CD4-positive, alpha-beta T cell treated with Interleukin-21 for 1 hour (primary cell): ENCODE measurements at regions not wholly inside any gene's neighbourhood (a gene's known extent, or its start where the extent isn't known, plus 50 kb on each side); places are given as distances from the start of the nearest gene placed in this dataset.
"Not testable (repeated sequence)": the region's sequence is repeated elsewhere in the genome, so short reads cannot be mapped to it uniquely, and the experiment has no call there.

Experiments used
- DNase-seq: peaks from one replicate; pipeline ENCODE4 v3.0.0-alpha.2; 2020

GRCh38 chr2:82139979-82140611, 1835.5 kb upstream of the LRRTM1 start:
- DNase-seq: no peak

GRCh38 chr2:82137441-82137840, 1832.9 kb upstream of the LRRTM1 start:
- no peak for DNase-seq

- DNase-seq: no peak
These were observed 1823.5 kb upstream of the LRRTM1 start for GRCh38 chr2:82128051-82128450.

GRCh38 chr2:82124629-82125028, 1820.1 kb upstream of the LRRTM1 start:
- DNase-seq: no peak

- no peak for DNase-seq
These were observed 1816.1 kb upstream of the LRRTM1 start for GRCh38 chr2:82120654-82121053.

GRCh38 chr2:82120115-82120514, 1815.6 kb upstream of the LRRTM1 start:
- DNase-seq: no peak

GRCh38 chr2:82109418-82109817, 1804.9 kb upstream of the LRRTM1 start:
- no peak for DNase-seq

- no peak for DNase-seq
These were observed 1794.1 kb upstream of the LRRTM1 start for GRCh38 chr2:82098617-82099016.

GRCh38 chr2:82089518-82089917, 1785.0 kb upstream of the LRRTM1 start:
- no peak for DNase-seq

- DNase-seq: no peak
These were observed 1780.3 kb upstream of the LRRTM1 start for GRCh38 chr2:82084679-82085392.

GRCh38 chr2:82075875-82076274, 1771.3 kb upstream of the LRRTM1 start:
- no peak for DNase-seq

GRCh38 chr2:82062463-82062862, 1757.9 kb upstream of the LRRTM1 start:
- no peak for DNase-seq

- DNase-seq: no peak
These were observed 1751.3 kb upstream of the LRRTM1 start for GRCh38 chr2:82055846-82056245.

GRCh38 chr2:82043867-82044266, 1739.3 kb upstream of the LRRTM1 start:
- DNase-seq: no peak

GRCh38 chr2:82027921-82028615, 1723.5 kb upstream of the LRRTM1 start:
- no peak for DNase-seq

- DNase-seq: no peak
These were observed 1719.2 kb upstream of the LRRTM1 start for GRCh38 chr2:82023710-82024109.

GRCh38 chr2:82013641-82014040, 1709.1 kb upstream of the LRRTM1 start:
- DNase-seq: no peak

- DNase-seq: no peak
These were observed 1702.6 kb upstream of the LRRTM1 start for GRCh38 chr2:82007071-82007664.

- not testable (repeated sequence) for DNase-seq
These were observed 1701.3 kb upstream of the LRRTM1 start for GRCh38 chr2:82005889-82006288.

- DNase-seq: no peak
These were observed 1697.1 kb upstream of the LRRTM1 start for GRCh38 chr2:82001614-82002013.

GRCh38 chr2:82000606-82001005, 1696.1 kb upstream of the LRRTM1 start:
- no peak for DNase-seq

GRCh38 chr2:81996332-81996731, 1691.8 kb upstream of the LRRTM1 start:
- DNase-seq: no peak

GRCh38 chr2:81991282-81991681, 1686.7 kb upstream of the LRRTM1 start:
- DNase-seq: no peak

- DNase-seq: no peak
These were observed 1682.8 kb upstream of the LRRTM1 start for GRCh38 chr2:81987370-81987769.
